K562 (cell line): ENCODE measurements at regions not wholly inside any gene's neighbourhood (a gene's known extent, or its start where the extent isn't known, plus 50 kb on each side); places are given as distances from the start of the nearest gene placed in this dataset.

Experiments used
- ATAC-seq: fragments of 200-7000 bp; cut with Tn5 transposase; 3 replicates; pipeline ENCODE4 v1.9.1; 2020; ENCODE audit warnings: moderate library complexity
- BruUV-seq: library from RNA; stranded (reverse); fragments of 400-500 nt; replicated peaks from 2 replicates; lab custom pipeline; 2021; lab: Mats Ljungman, UMichigan
- CTCF ChIA-PET: fragments of 300-600 bp; formaldehyde crosslinking; extraction: SDS; loops from one replicate; lab custom pipeline; 2021; ENCODE audit warnings: low intra/inter-chr PET ratio; lab: Yijun Ruan, JAX
- POLR2A ChIA-PET: fragments of 300-600, 350-650 bp; sonication (Branson Sonifier 250); formaldehyde crosslinking; extraction: SDS; loops from one replicate; lab custom pipeline; 2021; ENCODE audit warnings: antibody characterized with exemption, inconsistent platforms; lab: Yijun Ruan, JAX
- DNase-seq, 4 experiments: peaks; one replicate each; pipeline versions ENCODE4 v3.0.0 to v3.0.0-alpha.2; 2011 to 2018; ENCODE audit warnings: low spot score in 3 of 4, mixed read lengths in 3 of 4; ENCODE audit errors: extremely low read depth in 1 of 4
- FAIRE-seq: peaks from 2 replicates; lab custom pipeline; 2011; peaks lifted over from hg19 to GRCh38; lab: Jason Lieb, UNC
- H2AFZ ChIP-seq: 2 replicates; pipeline ENCODE4 v1.6.0; 2011; ENCODE audit warnings: low read depth, low read length, control low read depth, inconsistent platforms
- H3K27ac ChIP-seq: fragments of 200-600 bp; 3 replicates; pipeline ENCODE4 v1.8.0; 2011; ENCODE audit warnings: low read depth, mild to moderate bottlenecking, control low read depth, inconsistent platforms, low read length, moderate library complexity, mixed read lengths; ENCODE audit errors: extremely low read depth
- H3K27me3 ChIP-seq, 2 experiments: fragments of 300-600 bp in 1 of 2; 2 replicates in 1 of 2; 3 replicates in 1 of 2; pipeline versions ENCODE4 v1.6.0 to v1.8.0; 2011; ENCODE audit warnings: inconsistent platforms in 2 of 2, low read length in 2 of 2, mild to moderate bottlenecking in 1 of 2, mixed read lengths in 1 of 2, moderate library complexity in 1 of 2; ENCODE audit not compliant: control insufficient read depth in 2 of 2, insufficient read depth in 2 of 2
- H3K36me3 ChIP-seq: fragments of 300-600 bp; 3 replicates; pipeline ENCODE4 v1.8.0; 2011; ENCODE audit warnings: mild to moderate bottlenecking, low read length, inconsistent platforms; ENCODE audit not compliant: control insufficient read depth, insufficient read depth
- H3K4me1 ChIP-seq, 2 experiments: fragments of 200-600 bp in 1 of 2; replicated peaks in 1 of 2; 2 replicates in 1 of 2; 3 replicates in 1 of 2; pipeline versions ENCODE4 v1.5.1 to v1.8.0; 2011; ENCODE audit warnings: inconsistent platforms in 2 of 2, low read length in 2 of 2, mild to moderate bottlenecking in 1 of 2, mixed read lengths in 1 of 2, moderate library complexity in 1 of 2; ENCODE audit not compliant: control insufficient read depth in 2 of 2, insufficient read depth in 2 of 2
- H3K4me2 ChIP-seq: 2 replicates; pipeline ENCODE4 v1.6.1; 2011; ENCODE audit warnings: low read length, control low read depth, inconsistent platforms, mixed read lengths; ENCODE audit not compliant: insufficient read depth
- H3K4me3 ChIP-seq: fragments of 200-600 bp; sonication (generic), shearing (Covaris generic); 2 replicates; pipeline ENCODE4 v1.5.1; 2016; ENCODE audit warnings: control low read depth, inconsistent platforms
- H3K79me2 ChIP-seq: fragments of 200-600 bp; 3 replicates; pipeline ENCODE4 v1.8.0; 2011; ENCODE audit warnings: low read length, inconsistent platforms; ENCODE audit not compliant: control insufficient read depth, insufficient read depth
- H3K9ac ChIP-seq, 2 experiments: 2 replicates each; pipeline versions ENCODE4 v1.6.0 to v1.6.1; 2011; ENCODE audit warnings: low read depth in 2 of 2, low read length in 2 of 2, control low read depth in 1 of 2, inconsistent platforms in 1 of 2, mild to moderate bottlenecking in 1 of 2, mixed read lengths in 1 of 2; ENCODE audit not compliant: insufficient read depth in 1 of 2
- H3K9me1 ChIP-seq: one replicate; pipeline ENCODE4 v1.6.0; 2011; ENCODE audit warnings: inconsistent platforms, mild to moderate bottlenecking, low read length, moderate library complexity; ENCODE audit not compliant: control insufficient read depth, insufficient read depth
- H3K9me3 ChIP-seq: replicated peaks from 2 replicates; pipeline ENCODE4 v1.5.1; 2011; ENCODE audit warnings: low read depth, low read length, inconsistent platforms; ENCODE audit not compliant: control insufficient read depth, insufficient read depth
- H4K20me1 ChIP-seq: replicated peaks from 2 replicates; pipeline ENCODE4 v1.6.1; 2011; ENCODE audit warnings: low read length, inconsistent platforms, mixed read lengths; ENCODE audit not compliant: control insufficient read depth, insufficient read depth
- ATF2 ChIP-seq: sonication (generic); formaldehyde crosslinking; IDR thresholded peaks from 2 replicates; pipeline ENCODE4 v1.8.1; 2022; ENCODE audit warnings: missing genetic modification reagents
- BDP1 ChIP-seq: IDR thresholded peaks from 3 replicates; pipeline ENCODE4 v1.6.1; 2011; ENCODE audit not compliant: insufficient read length, insufficient read depth
- CCNT2 ChIP-seq: IDR thresholded peaks from 2 replicates; pipeline ENCODE4 v1.6.1; 2011; ENCODE audit warnings: borderline replicate concordance, low read depth, mild to moderate bottlenecking, moderate library complexity, mixed read lengths, low read length; ENCODE audit not compliant: insufficient read length; ENCODE audit errors: extremely low read depth
- CEBPB ChIP-seq: fragments of 450-650 bp; IDR thresholded peaks from 2 replicates; pipeline ENCODE4 v1.6.1; 2016; ENCODE audit warnings: missing genetic modification characterization, missing compliant biosample characterization
- CEBPG ChIP-seq, 3 experiments: fragments of 200-800 bp in 1 of 3; sonication (Bioruptor generic) in 1 of 3; sonication (generic) in 1 of 3; formaldehyde crosslinking in 1 of 3; IDR thresholded peaks in 2 of 3; conservative IDR thresholded peaks in 1 of 3; 2 replicates each; pipeline versions ENCODE4 v1.6.1 to v1.8.0; 2016 to 2022; ENCODE audit warnings: missing compliant biosample characterization in 2 of 3, missing genetic modification characterization in 2 of 3, mild to moderate bottlenecking in 1 of 3, missing genetic modification reagents in 1 of 3
- NCOR1 ChIP-seq: fragments of 450-650 bp; IDR thresholded peaks from 2 replicates; pipeline ENCODE4 v1.6.1; 2016; ENCODE audit warnings: mild to moderate bottlenecking, moderate library complexity
- PBX2 ChIP-seq, 2 experiments: IDR thresholded peaks in 1 of 2; conservative IDR thresholded peaks in 1 of 2; 2 replicates each; pipeline ENCODE4 v1.6.1; 2016; ENCODE audit warnings: low read depth in 2 of 2, mild to moderate bottlenecking in 1 of 2, missing compliant biosample characterization in 1 of 2, missing genetic modification characterization in 1 of 2, moderate library complexity in 1 of 2
- PHB2 ChIP-seq: fragments of 450-650 bp; IDR thresholded peaks from 2 replicates; pipeline ENCODE4 v1.6.1; 2017; ENCODE audit warnings: low read depth
- PURB ChIP-seq: sonication (generic); formaldehyde crosslinking; IDR thresholded peaks from 2 replicates; pipeline ENCODE4 v1.9.0; 2021; ENCODE audit warnings: low read depth, mild to moderate bottlenecking, missing genetic modification reagents
- WGBS: fragments of 100-300 bp; shearing (Covaris generic); methylation state at CpG from one replicate; pipeline ENCODE4 v1.1.6; 2016; ENCODE audit warnings: low coverage, mixed read lengths; ENCODE audit not compliant: insufficient coverage; ENCODE audit errors: missing lambda C conversion rate; 5-methylcytosine and 5-hydroxymethylcytosine counted together
- in situ Hi-C: fragments of 300-500 bp; cut with MboI; formaldehyde crosslinking; loops from 4 replicates; pipeline ENCODE4 v1.15.0; 2018; ENCODE audit warnings: inconsistent platforms, mixed read lengths
- intact Hi-C: fragments of 100-400 bp; cut with micrococcal nuclease; formaldehyde crosslinking; loops from 2 replicates; pipeline ENCODE4 v1.14.2; 2022
- TF ChIP-seq, protein P1 (sequence below): fragments of 450-650 bp; IDR thresholded peaks from 2 replicates; pipeline ENCODE4 v1.6.1; 2016

DNA sequence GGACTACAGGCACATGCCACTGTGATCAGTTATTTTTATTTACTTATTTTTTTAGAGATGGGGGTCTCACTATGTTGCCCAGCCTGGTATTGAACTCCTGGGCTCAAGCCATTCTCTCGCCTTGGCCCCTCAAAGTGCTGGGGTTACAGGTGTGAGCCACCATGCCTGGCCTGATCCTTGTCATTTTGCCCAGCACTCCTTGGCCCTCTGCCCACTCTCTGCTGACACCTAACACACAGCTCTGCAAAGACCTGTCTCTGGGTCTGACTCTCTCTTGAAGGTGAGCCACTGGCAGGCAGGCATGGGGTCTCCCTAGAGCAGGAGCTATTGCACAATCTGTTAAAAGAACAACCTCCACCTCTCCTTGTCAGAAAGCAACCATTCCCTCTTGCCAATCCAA, 155.6 kb downstream of the ZFP64 start:
- ChIA-PET POLR2A (no interaction called here), CTCF (no interaction called here)
- H3K9ac ChIP-seq: no peak overlapping the region
- H2AFZ ChIP-seq: no peak overlapping the region
- DNase-seq (no peak), ATAC-seq (no peak)
- no peak overlapping the region for H3K27ac ChIP-seq
- no TSS peak for BruUV-seq
- no peak overlapping the region for H3K4me3 ChIP-seq
- H3K4me2 ChIP-seq: no peak overlapping the region
- 0% methylated on average over 1 of the region's 1 CpG for WGBS
- no peaks in the 10 kb centered on the region for H3K9me3 ChIP-seq
- H3K36me3 ChIP-seq: no peaks in the 10 kb centered on the region
- H3K79me2 ChIP-seq: no peaks in the 10 kb centered on the region
- no peaks in the 10 kb centered on the region for H3K9me1 ChIP-seq
- H3K27me3 ChIP-seq: peaks cover 4 to 5% of the 10 kb centered on the region in 2 experiments; a peak in 4 of 5 replicates
- TF ChIP-seq NCOR1 (no peak), CEBPG (CRISPR knock-in tag; IDR thresholded peaks at IDR 0.05) (no peak), CEBPG (tag; conservative IDR thresholded peaks at IDR 0.05 in 1 of 2, IDR thresholded peaks at IDR 0.05 in 1 of 2) (peak in 1 of 2 experiments; percentile 56; a peak in 1 of 4 replicates), PURB (CRISPR knock-in tag) (no peak), BDP1 (no peak), CEBPB (tag) (peak; percentile 51)
- TF ChIP-seq, all 486 proteins: peak for 2
- intact Hi-C loops (no loop called here), in situ Hi-C loops (no loop called here)
- Histone ChIP-seq H4K20me1 (no peaks in the 10 kb centered on the region), H3K4me1 (no peaks in the 10 kb centered on the region; a peak in 1 of 5 replicates)
- FAIRE-seq: no peak

DNA sequence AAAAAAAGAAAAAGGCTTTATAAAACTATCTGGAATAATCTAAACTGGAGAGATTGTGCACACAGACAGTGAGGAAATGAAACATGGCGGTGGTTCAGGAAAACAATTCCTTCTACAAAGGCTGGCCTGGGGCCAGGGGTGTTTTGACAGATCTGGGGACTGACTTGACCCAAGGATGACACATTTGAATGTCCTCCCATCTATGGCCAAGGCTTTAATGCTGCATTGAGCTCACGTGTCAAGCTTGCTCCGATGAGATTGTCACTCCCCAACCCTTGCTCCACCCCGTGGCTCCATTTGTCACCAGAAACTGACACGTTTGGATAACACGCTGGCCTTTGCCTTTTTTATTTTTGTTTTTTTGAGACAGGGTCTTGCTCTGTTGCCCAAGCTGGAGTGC, 156.1 kb downstream of the ZFP64 start:
- Histone ChIP-seq H3K4me1 (no peaks in the 10 kb centered on the region; a peak in 1 of 5 replicates), H3K4me3 (no peak overlapping the region), H2AFZ (no peak overlapping the region), H3K27ac (no peak overlapping the region), H3K9me1 (no peaks in the 10 kb centered on the region), H3K79me2 (no peaks in the 10 kb centered on the region), H4K20me1 (no peaks in the 10 kb centered on the region), H3K9ac (no peak overlapping the region), H3K4me2 (no peak overlapping the region), H3K27me3 (peaks cover 4 to 5% of the 10 kb centered on the region in 2 experiments; a peak in 4 of 5 replicates), H3K36me3 (no peaks in the 10 kb centered on the region), H3K9me3 (no peaks in the 10 kb centered on the region)
- FAIRE-seq (no peak), DNase-seq (peak in 1 of 4 experiments; percentile 13), ATAC-seq (no peak)
- POLR2A ChIA-PET: no interaction called here
- CTCF ChIA-PET: no interaction called here
- no TSS peak for BruUV-seq
- intact Hi-C loops (no loop called here), in situ Hi-C loops (no loop called here)
- WGBS: 2% methylated on average over 6 of the region's 6 CpGs
- no peak for TF ChIP-seq PBX2 (CRISPR knock-in tag; IDR thresholded peaks at IDR 0.05; ENCODE audit: low read depth)
- TF ChIP-seq PBX2 (tag; conservative IDR thresholded peaks at IDR 0.05; ENCODE audit: low read depth): peak; percentile 27; the same call in 1 of the 2 replicates
- TF ChIP-seq PHB2: no peak
- TF ChIP-seq CCNT2: no peak
- no peak for TF ChIP-seq ATF2 (CRISPR knock-in tag)
- TF ChIP-seq, protein P1, sequence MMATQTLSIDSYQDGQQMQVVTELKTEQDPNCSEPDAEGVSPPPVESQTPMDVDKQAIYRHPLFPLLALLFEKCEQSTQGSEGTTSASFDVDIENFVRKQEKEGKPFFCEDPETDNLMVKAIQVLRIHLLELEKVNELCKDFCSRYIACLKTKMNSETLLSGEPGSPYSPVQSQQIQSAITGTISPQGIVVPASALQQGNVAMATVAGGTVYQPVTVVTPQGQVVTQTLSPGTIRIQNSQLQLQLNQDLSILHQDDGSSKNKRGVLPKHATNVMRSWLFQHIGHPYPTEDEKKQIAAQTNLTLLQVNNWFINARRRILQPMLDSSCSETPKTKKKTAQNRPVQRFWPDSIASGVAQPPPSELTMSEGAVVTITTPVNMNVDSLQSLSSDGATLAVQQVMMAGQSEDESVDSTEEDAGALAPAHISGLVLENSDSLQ: peak; percentile 47
